Fibroblast of lung (primary cell): ENCODE measurements at regions not wholly inside any gene's neighbourhood (a gene's known extent, or its start where the extent isn't known, plus 50 kb on each side); places are given as distances from the start of the nearest gene placed in this dataset.

Experiments
- DNase-seq, 2 donors: peaks; one replicate each; pipeline versions ENCODE4 v3.0.0 to v3.0.0-alpha.2; 2010; ENCODE audit warnings: low read depth in 2 of 2
- H2AFZ ChIP-seq: 2 replicates; pipeline ENCODE4 v1.5.1; 2012; ENCODE audit warnings: low read length, control low read depth, inconsistent platforms
- H3K27ac ChIP-seq: 2 replicates; pipeline ENCODE4 v1.5.1; 2011; ENCODE audit warnings: low read length, control low read depth; ENCODE audit not compliant: insufficient read depth
- H3K27me3 ChIP-seq: 2 replicates; pipeline ENCODE4 v1.5.1; 2011; ENCODE audit warnings: mild to moderate bottlenecking, low read length; ENCODE audit not compliant: control insufficient read depth, insufficient read depth
- H3K36me3 ChIP-seq: 2 replicates; pipeline ENCODE4 v1.5.1; 2011; ENCODE audit warnings: low read length; ENCODE audit not compliant: control insufficient read depth, insufficient read depth
- H3K4me1 ChIP-seq: 2 replicates; pipeline ENCODE4 v1.5.1; 2011; ENCODE audit warnings: low read length; ENCODE audit not compliant: control insufficient read depth, insufficient read depth; ENCODE audit errors: extremely low read depth
- H3K4me2 ChIP-seq: 2 replicates; pipeline ENCODE4 v1.5.1; 2011; ENCODE audit warnings: low read length, control low read depth; ENCODE audit not compliant: insufficient read depth; ENCODE audit errors: extremely low read depth
- H3K4me3 ChIP-seq, 4 experiments: fragments of 200-600 bp in 1 of 4; sonication (generic) in 1 of 4; replicated peaks in 1 of 4; 2 replicates each; pipeline ENCODE4 v1.5.1; 2011 to 2016; ENCODE audit warnings: low read length in 4 of 4, low read depth in 3 of 4, mild to moderate bottlenecking in 3 of 4, control low read depth in 2 of 4, inconsistent platforms in 1 of 4, mixed read lengths in 1 of 4; ENCODE audit not compliant: insufficient read depth in 1 of 4; ENCODE audit errors: control extremely low read depth in 1 of 4
- H3K79me2 ChIP-seq: 2 replicates; pipeline ENCODE4 v1.5.1; 2012; ENCODE audit warnings: mild to moderate bottlenecking, low read length, inconsistent platforms; ENCODE audit not compliant: control insufficient read depth, insufficient read depth
- H3K9ac ChIP-seq: 2 replicates; pipeline ENCODE4 v1.5.1; 2011; ENCODE audit warnings: mild to moderate bottlenecking, low read length, control low read depth; ENCODE audit not compliant: insufficient read depth
- H3K9me3 ChIP-seq: 2 replicates; pipeline ENCODE4 v1.5.1; 2012; ENCODE audit warnings: low read depth, low read length; ENCODE audit not compliant: control insufficient read depth, insufficient read depth
- H4K20me1 ChIP-seq: 2 replicates; pipeline ENCODE4 v1.5.1; 2011; ENCODE audit warnings: low read length; ENCODE audit not compliant: control insufficient read depth, insufficient read depth; ENCODE audit errors: extremely low read depth
- CTCF ChIP-seq, 2 donors: IDR thresholded peaks in 1 of 2; conservative IDR thresholded peaks in 1 of 2; 1 replicate in 1 of 2; 2 replicates in 1 of 2; pipeline ENCODE4 v1.5.1; 2011 to 2012; ENCODE audit warnings: low read length in 2 of 2, control low read depth in 1 of 2, inconsistent platforms in 1 of 2, low read depth in 1 of 2, mild to moderate bottlenecking in 1 of 2
- EZH2 ChIP-seq: IDR thresholded peaks from 2 replicates; pipeline ENCODE4 v1.5.1; 2012; ENCODE audit warnings: low read length, control low read depth, mild to moderate bottlenecking; ENCODE audit errors: missing control alignments

- H3K4me3 ChIP-seq, result no peak overlapping the region
Measured at GRCh38 chr1:223018534-223018933, 124.5 kb downstream of the TLR5 start.

DNA sequence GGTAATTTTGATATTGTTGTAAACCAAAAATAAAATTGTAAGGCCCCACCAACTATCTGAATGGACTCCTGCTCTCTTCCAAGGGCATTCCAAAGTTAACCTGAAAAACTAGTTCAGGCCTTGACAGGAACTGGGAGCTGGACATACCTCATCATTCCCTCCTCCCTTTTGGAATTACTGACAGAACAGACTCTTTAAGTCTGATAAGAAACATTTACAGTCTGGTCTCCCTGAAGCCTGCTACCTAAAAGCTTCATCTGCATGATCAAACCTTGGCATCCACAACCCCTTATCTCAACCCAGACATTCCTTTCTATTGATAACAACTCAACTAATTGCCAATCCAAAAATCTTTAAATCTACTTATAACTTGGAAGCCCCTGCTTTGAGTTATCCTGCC, 123.8 kb downstream of the TLR5 start:
- Histone ChIP-seq H3K9me3 (no peaks in the 10 kb centered on the region), H4K20me1 (no peaks in the 10 kb centered on the region), H3K9ac (no peak overlapping the region), H3K79me2 (no peaks in the 10 kb centered on the region), H3K27me3 (no peaks in the 10 kb centered on the region), H3K4me1 (no peaks in the 10 kb centered on the region), H3K4me3 (no peak overlapping the region), H3K27ac (no peak overlapping the region), H2AFZ (no peak overlapping the region), H3K4me2 (no peak overlapping the region), H3K36me3 (no peaks in the 10 kb centered on the region)
- DNase-seq, result no peak
- TF ChIP-seq EZH2 (no peak), CTCF (conservative IDR thresholded peaks at IDR 0.05 in 1 of 2, IDR thresholded peaks at IDR 0.05 in 1 of 2; ENCODE audit: low read depth in 1 of 2, low read length in 2 of 2) (no peak)

More at GRCh38 chr1:223018534-223018933, 124.5 kb downstream of the TLR5 start:
- Histone ChIP-seq H3K9ac (no peak overlapping the region), H3K9me3 (no peaks in the 10 kb centered on the region), H3K4me2 (no peak overlapping the region), H3K27me3 (no peaks in the 10 kb centered on the region), H3K79me2 (no peaks in the 10 kb centered on the region), H3K27ac (no peak overlapping the region), H3K4me1 (no peaks in the 10 kb centered on the region), H4K20me1 (no peaks in the 10 kb centered on the region), H3K36me3 (no peaks in the 10 kb centered on the region), H2AFZ (no peak overlapping the region)
- TF ChIP-seq EZH2 (no peak), CTCF (conservative IDR thresholded peaks at IDR 0.05 in 1 of 2, IDR thresholded peaks at IDR 0.05 in 1 of 2; ENCODE audit: low read depth in 1 of 2, low read length in 2 of 2) (no peak)
- no peak for DNase-seq

- no peak for TF ChIP-seq EZH2
- TF ChIP-seq CTCF (conservative IDR thresholded peaks at IDR 0.05 in 1 of 2, IDR thresholded peaks at IDR 0.05 in 1 of 2; ENCODE audit: low read depth in 1 of 2, low read length in 2 of 2), result no peak
Measured at GRCh38 chr1:223020770-223021169, 122.3 kb downstream of the TLR5 start.

More at GRCh38 chr1:223020770-223021169, 122.3 kb downstream of the TLR5 start:
- no peak for DNase-seq
- Histone ChIP-seq H3K27ac (no peak overlapping the region), H3K4me3 (no peak overlapping the region), H4K20me1 (no peaks in the 10 kb centered on the region), H3K36me3 (no peaks in the 10 kb centered on the region), H3K9ac (no peak overlapping the region), H3K4me1 (no peaks in the 10 kb centered on the region), H2AFZ (no peak overlapping the region), H3K9me3 (no peaks in the 10 kb centered on the region), H3K79me2 (no peaks in the 10 kb centered on the region), H3K4me2 (no peak overlapping the region), H3K27me3 (no peaks in the 10 kb centered on the region)
